Activated T-cell treated with anti-CD3 and anti-CD28 coated beads, Interleukin-2, amount 50 U/mL, for 24 hours (primary cell): ENCODE measurements at regions not wholly inside any gene's neighbourhood (a gene's known extent, or its start where the extent isn't known, plus 50 kb on each side); places are given as distances from the start of the nearest gene placed in this dataset.

Source experiments
- DNase-seq: peaks from one replicate; pipeline ENCODE4 v3.0.0-alpha.2; 2020
- H3K27ac Mint-ChIP-seq: 2 replicates; pipeline ENCODE4 v1.8.0; 2020; ENCODE audit warnings: mild to moderate bottlenecking, mixed read lengths
- H3K27me3 Mint-ChIP-seq: 2 replicates; pipeline ENCODE4 v1.8.0; 2020; ENCODE audit warnings: mixed read lengths
- H3K36me3 Mint-ChIP-seq: 2 replicates; pipeline ENCODE4 v1.8.0; 2020; ENCODE audit warnings: low read depth, mixed read lengths
- H3K4me1 Mint-ChIP-seq: 2 replicates; pipeline ENCODE4 v1.8.0; 2020; ENCODE audit warnings: low read depth, mixed read lengths
- H3K4me3 Mint-ChIP-seq: 2 replicates; pipeline ENCODE4 v1.8.0; 2020; ENCODE audit warnings: mild to moderate bottlenecking, moderate library complexity, mixed read lengths
- H3K9me3 Mint-ChIP-seq: 2 replicates; pipeline ENCODE4 v1.8.0; 2020; ENCODE audit warnings: mixed read lengths

GRCh38 chr19:30648866-30649862 is 277.0 kb downstream of the ZNF536 start:
- no peak overlapping the region for H3K4me3 Mint-ChIP-seq
- H3K27ac Mint-ChIP-seq: no peak overlapping the region
- H3K36me3 Mint-ChIP-seq: no peaks in the 10 kb centered on the region
- no peaks in the 10 kb centered on the region for H3K9me3 Mint-ChIP-seq
- peaks cover 57% of the 10 kb centered on the region for H3K27me3 Mint-ChIP-seq
- DNase-seq: no peak
- H3K4me1 Mint-ChIP-seq: no peaks in the 10 kb centered on the region

- no peak overlapping the region for H3K4me3 Mint-ChIP-seq
- H3K27ac Mint-ChIP-seq: no peak overlapping the region
- H3K27me3 Mint-ChIP-seq: peaks cover 54% of the 10 kb centered on the region
- no peak for DNase-seq
- H3K36me3 Mint-ChIP-seq: no peaks in the 10 kb centered on the region
- no peaks in the 10 kb centered on the region for H3K9me3 Mint-ChIP-seq
- H3K4me1 Mint-ChIP-seq: no peaks in the 10 kb centered on the region
Observed at GRCh38 chr19:30647891-30648720, 275.9 kb downstream of the ZNF536 start.

- H3K27me3 Mint-ChIP-seq: peaks cover 51% of the 10 kb centered on the region
- H3K4me3 Mint-ChIP-seq: no peak overlapping the region
- H3K27ac Mint-ChIP-seq: no peak overlapping the region
- no peaks in the 10 kb centered on the region for H3K36me3 Mint-ChIP-seq
- no peak for DNase-seq
- H3K4me1 Mint-ChIP-seq: no peaks in the 10 kb centered on the region
- no peaks in the 10 kb centered on the region for H3K9me3 Mint-ChIP-seq
Observed at GRCh38 chr19:30646806-30647205, 274.6 kb downstream of the ZNF536 start.

- no peaks in the 10 kb centered on the region for H3K4me1 Mint-ChIP-seq
- H3K27ac Mint-ChIP-seq: no peak overlapping the region
- DNase-seq: no peak
- H3K4me3 Mint-ChIP-seq: no peak overlapping the region
- H3K36me3 Mint-ChIP-seq: no peaks in the 10 kb centered on the region
- peaks cover 51% of the 10 kb centered on the region for H3K27me3 Mint-ChIP-seq
- H3K9me3 Mint-ChIP-seq: no peaks in the 10 kb centered on the region
Observed at GRCh38 chr19:30645946-30646577, 273.9 kb downstream of the ZNF536 start.

GRCh38 chr19:30640252-30640965 is 268.2 kb downstream of the ZNF536 start:
- DNase-seq: no peak
- no peak overlapping the region for H3K27ac Mint-ChIP-seq
- H3K27me3 Mint-ChIP-seq: peaks cover 10% of the 10 kb centered on the region
- H3K36me3 Mint-ChIP-seq: no peaks in the 10 kb centered on the region
- peaks cover 9% of the 10 kb centered on the region for H3K9me3 Mint-ChIP-seq
- H3K4me1 Mint-ChIP-seq: no peaks in the 10 kb centered on the region
- H3K4me3 Mint-ChIP-seq: no peak overlapping the region

GRCh38 chr19:30638889-30639288 is 266.7 kb downstream of the ZNF536 start:
- H3K4me3 Mint-ChIP-seq: no peak overlapping the region
- H3K36me3 Mint-ChIP-seq: no peaks in the 10 kb centered on the region
- H3K27me3 Mint-ChIP-seq: peaks cover 8% of the 10 kb centered on the region
- DNase-seq: no peak
- no peaks in the 10 kb centered on the region for H3K4me1 Mint-ChIP-seq
- H3K27ac Mint-ChIP-seq: no peak overlapping the region
- H3K9me3 Mint-ChIP-seq: peaks cover 9% of the 10 kb centered on the region

GRCh38 chr19:30637926-30638325 is 265.7 kb downstream of the ZNF536 start:
- no peaks in the 10 kb centered on the region for H3K4me1 Mint-ChIP-seq

GRCh38 chr19:30634996-30635975 is 263.1 kb downstream of the ZNF536 start:
- no peak for DNase-seq
- no peaks in the 10 kb centered on the region for H3K36me3 Mint-ChIP-seq
- no peak overlapping the region for H3K27ac Mint-ChIP-seq
- H3K4me1 Mint-ChIP-seq: no peaks in the 10 kb centered on the region
- H3K9me3 Mint-ChIP-seq: peaks cover 9% of the 10 kb centered on the region
- H3K27me3 Mint-ChIP-seq: peaks cover 3% of the 10 kb centered on the region
- H3K4me3 Mint-ChIP-seq: no peak overlapping the region

More at GRCh38 chr19:30637926-30638325, 265.7 kb downstream of the ZNF536 start:
- Mint-ChIP-seq H3K4me3 (no peak overlapping the region), H3K36me3 (no peaks in the 10 kb centered on the region), H3K27ac (no peak overlapping the region), H3K27me3 (peaks cover 8% of the 10 kb centered on the region), H3K9me3 (peaks cover 9% of the 10 kb centered on the region)
- DNase-seq: no peak

GRCh38 chr19:30634131-30634830 is 262.1 kb downstream of the ZNF536 start:
- H3K4me3 Mint-ChIP-seq: no peak overlapping the region
- no peak for DNase-seq
- H3K27me3 Mint-ChIP-seq: peaks cover 3% of the 10 kb centered on the region
- peaks cover 9% of the 10 kb centered on the region for H3K9me3 Mint-ChIP-seq
- H3K4me1 Mint-ChIP-seq: no peaks in the 10 kb centered on the region
- no peak overlapping the region for H3K27ac Mint-ChIP-seq
- no peaks in the 10 kb centered on the region for H3K36me3 Mint-ChIP-seq

GRCh38 chr19:30631033-30631370 is 258.8 kb downstream of the ZNF536 start:
- no peak for DNase-seq
- no peaks in the 10 kb centered on the region for H3K4me1 Mint-ChIP-seq
- H3K36me3 Mint-ChIP-seq: no peaks in the 10 kb centered on the region
- no peaks in the 10 kb centered on the region for H3K9me3 Mint-ChIP-seq
- H3K4me3 Mint-ChIP-seq: no peak overlapping the region
- no peaks in the 10 kb centered on the region for H3K27me3 Mint-ChIP-seq
- no peak overlapping the region for H3K27ac Mint-ChIP-seq

- no peaks in the 10 kb centered on the region for H3K36me3 Mint-ChIP-seq
- DNase-seq: no peak
- no peaks in the 10 kb centered on the region for H3K9me3 Mint-ChIP-seq
- H3K4me1 Mint-ChIP-seq: no peaks in the 10 kb centered on the region
- H3K4me3 Mint-ChIP-seq: no peak overlapping the region
- H3K27ac Mint-ChIP-seq: no peak overlapping the region
- no peaks in the 10 kb centered on the region for H3K27me3 Mint-ChIP-seq
Observed at GRCh38 chr19:30630289-30631032, 258.3 kb downstream of the ZNF536 start.

- Mint-ChIP-seq H3K4me3 (no peak overlapping the region), H3K9me3 (peaks cover 9% of the 10 kb centered on the region), H3K27ac (no peak overlapping the region), H3K4me1 (no peaks in the 10 kb centered on the region), H3K27me3 (peaks cover 6% of the 10 kb centered on the region), H3K36me3 (no peaks in the 10 kb centered on the region)
- no peak for DNase-seq
Observed at GRCh38 chr19:30629086-30629485, 256.9 kb downstream of the ZNF536 start.
